Gastrocnemius medialis (tissue), 4 donors: ENCODE measurements at regions not wholly inside any gene's neighbourhood (a gene's known extent, or its start where the extent isn't known, plus 50 kb on each side); places are given as distances from the start of the nearest gene placed in this dataset.

ENCODE experiments used
- ATAC-seq, 2 donors: fragments of 150-250 bp; one replicate each; pipeline ENCODE4 v1.9.1; 2016
- DNase-seq, 2 donors: peaks; one replicate each; pipeline ENCODE4 v3.0.0-alpha.2; 2019
- H3K27ac ChIP-seq, 4 donors: fragments of 200-600 bp; sonication (generic); 1 replicate in 1 of 4; 2 replicates in 3 of 4; pipeline ENCODE4 v1.5.1; 2016 to 2018; ENCODE audit warnings: mild to moderate bottlenecking in 2 of 4, moderate library complexity in 1 of 4
- H3K27me3 ChIP-seq, 3 donors: fragments of 200-600 bp; sonication (generic) in 2 of 3; 1 replicate in 1 of 3; 2 replicates in 2 of 3; pipeline versions ENCODE4 v1.5.1 to v1.6.0; 2016 to 2019; ENCODE audit warnings: mild to moderate bottlenecking in 1 of 3, moderate library complexity in 1 of 3
- H3K36me3 ChIP-seq, 2 donors: fragments of 200-600 bp; sonication (generic) in 1 of 2; one replicate each; pipeline ENCODE4 v1.5.1; 2017 to 2018
- H3K4me1 ChIP-seq, 2 donors: fragments of 200-600 bp; sonication (generic) in 1 of 2; one replicate each; pipeline ENCODE4 v1.5.1; 2016 to 2017; ENCODE audit warnings: mild to moderate bottlenecking in 2 of 2
- H3K4me3 ChIP-seq, 4 donors: fragments of 200-600 bp; sonication (generic) in 3 of 4; 1 replicate in 1 of 4; 2 replicates in 3 of 4; pipeline ENCODE4 v1.5.1; 2016 to 2019; ENCODE audit warnings: mild to moderate bottlenecking in 2 of 4
- H3K9me3 ChIP-seq, 3 donors: fragments of 200-600 bp; sonication (generic) in 2 of 3; 1 replicate in 1 of 3; 2 replicates in 2 of 3; pipeline ENCODE4 v1.5.1; 2016 to 2019
- CTCF ChIP-seq, 5 experiments: fragments of 450-650 bp in 3 of 5; fragments of 200-600 bp in 2 of 5; sonication (generic) in 2 of 5; IDR thresholded peaks in 4 of 5; conservative IDR thresholded peaks in 1 of 5; 1 replicate in 4 of 5; 2 replicates in 1 of 5; pipeline ENCODE4 v1.5.1; 2016 to 2019; ENCODE audit warnings: antibody characterized with exemption in 5 of 5, mild to moderate bottlenecking in 3 of 5, moderate library complexity in 3 of 5
- POLR2A ChIP-seq, 2 donors: fragments of 450-650 bp; IDR thresholded peaks; one replicate each; pipeline ENCODE4 v1.6.1; 2017; ENCODE audit warnings: antibody characterized with exemption in 2 of 2, mild to moderate bottlenecking in 2 of 2, moderate library complexity in 2 of 2
- in situ Hi-C, 4 donors: fragments of 200-750 bp; cut with MboI; loops; one replicate each; pipeline versions ENCODE4 v1.15.0 to v1.8.0; 2017; ENCODE audit warnings: low sequenced_read_pairs in 4 of 4
- intact Hi-C: fragments of 100-400 bp; cut with DNase I; formaldehyde crosslinking; loops from one replicate; pipeline ENCODE4 v1.15.1; 2023; ENCODE audit warnings: low total_unique reads

GRCh38 chr3:193991666-193992424, 144.1 kb upstream of the HES1 start:
- no peaks in the 10 kb centered on the region for H3K27me3 ChIP-seq
- intact Hi-C loops = no loop called here
- no peak for TF ChIP-seq POLR2A (IDR thresholded peaks at IDR 0.05)
- no peak for TF ChIP-seq CTCF (IDR thresholded peaks at IDR 0.05 in 4 of 5, conservative IDR thresholded peaks at IDR 0.05 in 1 of 5)
- ATAC-seq (no peak), DNase-seq (no peak)
- peaks cover 10 to 14% of the 10 kb centered on the region in 2 donors for H3K4me1 ChIP-seq
- H3K4me3 ChIP-seq = no peak overlapping the region
- H3K27ac ChIP-seq = no peak overlapping the region
- in situ Hi-C loops = loop anchor here in 2 of 4 donors (25.0 kb wide), 2 partner anchors 145 to 205 kb away; partner anchors contain the start of gene HES1 (in 1 of the 2)
- no peaks in the 10 kb centered on the region for H3K36me3 ChIP-seq
- no peaks in the 10 kb centered on the region for H3K9me3 ChIP-seq

- no peak overlapping the region for H3K27ac ChIP-seq
- TF ChIP-seq POLR2A (IDR thresholded peaks at IDR 0.05) (no peak), CTCF (IDR thresholded peaks at IDR 0.05 in 4 of 5, conservative IDR thresholded peaks at IDR 0.05 in 1 of 5) (no peak)
- in situ Hi-C loops (loop anchor here in 2 of 4 donors (25.0 kb wide), 2 partner anchors 145 to 205 kb away; partner anchors contain the start of gene HES1 (in 1 of the 2)), intact Hi-C loops (no loop called here)
- no peaks in the 10 kb centered on the region for H3K9me3 ChIP-seq
- H3K36me3 ChIP-seq = no peaks in the 10 kb centered on the region
- ATAC-seq (no peak), DNase-seq (no peak)
- no peaks in the 10 kb centered on the region for H3K27me3 ChIP-seq
- H3K4me1 ChIP-seq = peaks cover 16 to 17% of the 10 kb centered on the region in 2 donors
- no peak overlapping the region for H3K4me3 ChIP-seq
Observed at GRCh38 chr3:193992425-193993037, 143.4 kb upstream of the HES1 start.

- Histone ChIP-seq H3K4me3 (no peak overlapping the region), H3K9me3 (no peaks in the 10 kb centered on the region), H3K4me1 (peaks cover 39 to 43% of the 10 kb centered on the region in 2 donors), H3K36me3 (no peaks in the 10 kb centered on the region), H3K27ac (peak overlapping the region; percentile 85 to 90 (median 86)), H3K27me3 (no peaks in the 10 kb centered on the region)
- ATAC-seq (no peak), DNase-seq (no peak)
- intact Hi-C loops (loop anchor here (5.0 kb wide), 1 partner anchor 326 kb away; no protein-coding TSS in a partner anchor), in situ Hi-C loops (loop anchor here in 2 of 4 donors (25.0 kb wide), 2 partner anchors 141 to 209 kb away; partner anchors contain the start of gene HES1 (in 1 of the 2))
- TF ChIP-seq POLR2A (IDR thresholded peaks at IDR 0.05) (no peak), CTCF (IDR thresholded peaks at IDR 0.05 in 4 of 5, conservative IDR thresholded peaks at IDR 0.05 in 1 of 5) (no peak)
Observed at GRCh38 chr3:193996221-193996620, 139.7 kb upstream of the HES1 start.

GRCh38 chr3:193996641-193997089, 139.3 kb upstream of the HES1 start:
- Histone ChIP-seq H3K36me3 (no peaks in the 10 kb centered on the region), H3K4me3 (no peak overlapping the region), H3K4me1 (peaks cover 39 to 43% of the 10 kb centered on the region in 2 donors), H3K27ac (peak overlapping the region; percentile 85 to 90 (median 86)), H3K9me3 (no peaks in the 10 kb centered on the region), H3K27me3 (no peaks in the 10 kb centered on the region)
- DNase-seq (no peak), ATAC-seq (no peak)
- no peak for TF ChIP-seq CTCF (IDR thresholded peaks at IDR 0.05 in 4 of 5, conservative IDR thresholded peaks at IDR 0.05 in 1 of 5)
- TF ChIP-seq POLR2A (IDR thresholded peaks at IDR 0.05) = no peak
- intact Hi-C loops = loop anchor here (1.0 to 5.0 kb wide), 2 partner anchors 138 to 326 kb away; no protein-coding TSS in a partner anchor
- in situ Hi-C loops = loop anchor here in 2 of 4 donors (25.0 kb wide), 2 partner anchors 141 to 209 kb away; partner anchors contain the start of gene HES1 (in 1 of the 2)
